ENCODE measurements at regions not wholly inside any gene's neighbourhood (a gene's known extent, or its start where the extent isn't known, plus 50 kb on each side); places are given as distances from the start of the nearest gene placed in this dataset.

DNA sequence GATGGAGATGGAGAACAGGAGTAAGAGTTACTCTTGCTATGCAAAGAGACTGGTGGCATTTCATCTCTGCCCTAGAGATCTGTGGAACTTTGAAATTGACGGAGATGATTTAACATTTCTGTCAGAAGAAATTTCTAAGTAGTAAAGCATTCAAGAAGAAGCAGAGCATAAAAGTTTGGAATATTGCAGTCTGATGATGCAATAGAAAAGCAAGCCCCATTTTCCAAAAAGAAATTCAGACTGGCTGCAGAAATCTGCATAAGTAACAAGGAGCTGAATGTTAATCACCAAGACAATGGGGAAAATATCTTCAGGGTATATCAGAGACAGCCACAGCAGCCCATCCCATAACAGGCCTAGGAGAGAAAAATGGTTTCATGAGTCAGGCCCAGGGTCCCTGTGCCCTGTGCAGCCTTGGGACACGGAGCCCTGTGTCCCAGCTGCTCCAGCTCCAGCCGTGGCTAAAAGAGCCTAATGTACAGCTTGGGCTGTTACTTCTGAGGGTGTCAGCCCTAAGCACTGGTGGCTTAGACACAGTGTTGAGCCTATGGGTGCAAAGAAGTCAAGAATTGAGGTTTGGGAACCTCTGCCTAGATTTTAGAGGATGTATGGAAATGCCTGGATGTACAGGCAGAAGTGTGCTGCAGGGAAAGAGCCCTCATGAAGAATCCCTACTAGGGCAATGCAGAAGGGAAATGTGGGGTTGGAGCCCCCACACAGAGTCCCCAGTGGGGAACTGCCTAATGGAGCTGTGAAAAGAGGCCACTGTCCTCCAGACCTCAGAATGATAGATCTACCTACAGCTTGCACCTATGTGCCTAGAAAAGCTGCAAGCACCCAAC is 616.6 kb downstream of the SLC16A7 start:
- TF ChIP-seq EZH2 (IDR thresholded peaks at IDR 0.05; ENCODE audit: low read depth, low read length, severe bottlenecking) (no peak), CREB1 (IDR thresholded peaks at IDR 0.05) (no peak), POLR2A (IDR thresholded peaks at IDR 0.05; ENCODE audit: control extremely low read depth in 1 of 2, low read depth in 2 of 2, low read length in 2 of 2) (no peak), EGR1 (IDR thresholded peaks at IDR 0.05; ENCODE audit: borderline replicate concordance, low read depth, low read length) (no peak), RXRA (IDR thresholded peaks at IDR 0.05; ENCODE audit: insufficient read depth, low read depth, low read length) (no peak), SIRT6 (IDR thresholded peaks at IDR 0.05; ENCODE audit: low read length) (no peak)
- TF ChIP-seq, protein P1, sequence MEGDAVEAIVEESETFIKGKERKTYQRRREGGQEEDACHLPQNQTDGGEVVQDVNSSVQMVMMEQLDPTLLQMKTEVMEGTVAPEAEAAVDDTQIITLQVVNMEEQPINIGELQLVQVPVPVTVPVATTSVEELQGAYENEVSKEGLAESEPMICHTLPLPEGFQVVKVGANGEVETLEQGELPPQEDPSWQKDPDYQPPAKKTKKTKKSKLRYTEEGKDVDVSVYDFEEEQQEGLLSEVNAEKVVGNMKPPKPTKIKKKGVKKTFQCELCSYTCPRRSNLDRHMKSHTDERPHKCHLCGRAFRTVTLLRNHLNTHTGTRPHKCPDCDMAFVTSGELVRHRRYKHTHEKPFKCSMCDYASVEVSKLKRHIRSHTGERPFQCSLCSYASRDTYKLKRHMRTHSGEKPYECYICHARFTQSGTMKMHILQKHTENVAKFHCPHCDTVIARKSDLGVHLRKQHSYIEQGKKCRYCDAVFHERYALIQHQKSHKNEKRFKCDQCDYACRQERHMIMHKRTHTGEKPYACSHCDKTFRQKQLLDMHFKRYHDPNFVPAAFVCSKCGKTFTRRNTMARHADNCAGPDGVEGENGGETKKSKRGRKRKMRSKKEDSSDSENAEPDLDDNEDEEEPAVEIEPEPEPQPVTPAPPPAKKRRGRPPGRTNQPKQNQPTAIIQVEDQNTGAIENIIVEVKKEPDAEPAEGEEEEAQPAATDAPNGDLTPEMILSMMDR (IDR thresholded peaks at IDR 0.05; ENCODE audit: control extremely low read depth in 1 of 3, insufficient read depth in 1 of 3, low read depth in 1 of 3, low read length in 3 of 3) = no peak
- TF ChIP-seq, protein P2, sequence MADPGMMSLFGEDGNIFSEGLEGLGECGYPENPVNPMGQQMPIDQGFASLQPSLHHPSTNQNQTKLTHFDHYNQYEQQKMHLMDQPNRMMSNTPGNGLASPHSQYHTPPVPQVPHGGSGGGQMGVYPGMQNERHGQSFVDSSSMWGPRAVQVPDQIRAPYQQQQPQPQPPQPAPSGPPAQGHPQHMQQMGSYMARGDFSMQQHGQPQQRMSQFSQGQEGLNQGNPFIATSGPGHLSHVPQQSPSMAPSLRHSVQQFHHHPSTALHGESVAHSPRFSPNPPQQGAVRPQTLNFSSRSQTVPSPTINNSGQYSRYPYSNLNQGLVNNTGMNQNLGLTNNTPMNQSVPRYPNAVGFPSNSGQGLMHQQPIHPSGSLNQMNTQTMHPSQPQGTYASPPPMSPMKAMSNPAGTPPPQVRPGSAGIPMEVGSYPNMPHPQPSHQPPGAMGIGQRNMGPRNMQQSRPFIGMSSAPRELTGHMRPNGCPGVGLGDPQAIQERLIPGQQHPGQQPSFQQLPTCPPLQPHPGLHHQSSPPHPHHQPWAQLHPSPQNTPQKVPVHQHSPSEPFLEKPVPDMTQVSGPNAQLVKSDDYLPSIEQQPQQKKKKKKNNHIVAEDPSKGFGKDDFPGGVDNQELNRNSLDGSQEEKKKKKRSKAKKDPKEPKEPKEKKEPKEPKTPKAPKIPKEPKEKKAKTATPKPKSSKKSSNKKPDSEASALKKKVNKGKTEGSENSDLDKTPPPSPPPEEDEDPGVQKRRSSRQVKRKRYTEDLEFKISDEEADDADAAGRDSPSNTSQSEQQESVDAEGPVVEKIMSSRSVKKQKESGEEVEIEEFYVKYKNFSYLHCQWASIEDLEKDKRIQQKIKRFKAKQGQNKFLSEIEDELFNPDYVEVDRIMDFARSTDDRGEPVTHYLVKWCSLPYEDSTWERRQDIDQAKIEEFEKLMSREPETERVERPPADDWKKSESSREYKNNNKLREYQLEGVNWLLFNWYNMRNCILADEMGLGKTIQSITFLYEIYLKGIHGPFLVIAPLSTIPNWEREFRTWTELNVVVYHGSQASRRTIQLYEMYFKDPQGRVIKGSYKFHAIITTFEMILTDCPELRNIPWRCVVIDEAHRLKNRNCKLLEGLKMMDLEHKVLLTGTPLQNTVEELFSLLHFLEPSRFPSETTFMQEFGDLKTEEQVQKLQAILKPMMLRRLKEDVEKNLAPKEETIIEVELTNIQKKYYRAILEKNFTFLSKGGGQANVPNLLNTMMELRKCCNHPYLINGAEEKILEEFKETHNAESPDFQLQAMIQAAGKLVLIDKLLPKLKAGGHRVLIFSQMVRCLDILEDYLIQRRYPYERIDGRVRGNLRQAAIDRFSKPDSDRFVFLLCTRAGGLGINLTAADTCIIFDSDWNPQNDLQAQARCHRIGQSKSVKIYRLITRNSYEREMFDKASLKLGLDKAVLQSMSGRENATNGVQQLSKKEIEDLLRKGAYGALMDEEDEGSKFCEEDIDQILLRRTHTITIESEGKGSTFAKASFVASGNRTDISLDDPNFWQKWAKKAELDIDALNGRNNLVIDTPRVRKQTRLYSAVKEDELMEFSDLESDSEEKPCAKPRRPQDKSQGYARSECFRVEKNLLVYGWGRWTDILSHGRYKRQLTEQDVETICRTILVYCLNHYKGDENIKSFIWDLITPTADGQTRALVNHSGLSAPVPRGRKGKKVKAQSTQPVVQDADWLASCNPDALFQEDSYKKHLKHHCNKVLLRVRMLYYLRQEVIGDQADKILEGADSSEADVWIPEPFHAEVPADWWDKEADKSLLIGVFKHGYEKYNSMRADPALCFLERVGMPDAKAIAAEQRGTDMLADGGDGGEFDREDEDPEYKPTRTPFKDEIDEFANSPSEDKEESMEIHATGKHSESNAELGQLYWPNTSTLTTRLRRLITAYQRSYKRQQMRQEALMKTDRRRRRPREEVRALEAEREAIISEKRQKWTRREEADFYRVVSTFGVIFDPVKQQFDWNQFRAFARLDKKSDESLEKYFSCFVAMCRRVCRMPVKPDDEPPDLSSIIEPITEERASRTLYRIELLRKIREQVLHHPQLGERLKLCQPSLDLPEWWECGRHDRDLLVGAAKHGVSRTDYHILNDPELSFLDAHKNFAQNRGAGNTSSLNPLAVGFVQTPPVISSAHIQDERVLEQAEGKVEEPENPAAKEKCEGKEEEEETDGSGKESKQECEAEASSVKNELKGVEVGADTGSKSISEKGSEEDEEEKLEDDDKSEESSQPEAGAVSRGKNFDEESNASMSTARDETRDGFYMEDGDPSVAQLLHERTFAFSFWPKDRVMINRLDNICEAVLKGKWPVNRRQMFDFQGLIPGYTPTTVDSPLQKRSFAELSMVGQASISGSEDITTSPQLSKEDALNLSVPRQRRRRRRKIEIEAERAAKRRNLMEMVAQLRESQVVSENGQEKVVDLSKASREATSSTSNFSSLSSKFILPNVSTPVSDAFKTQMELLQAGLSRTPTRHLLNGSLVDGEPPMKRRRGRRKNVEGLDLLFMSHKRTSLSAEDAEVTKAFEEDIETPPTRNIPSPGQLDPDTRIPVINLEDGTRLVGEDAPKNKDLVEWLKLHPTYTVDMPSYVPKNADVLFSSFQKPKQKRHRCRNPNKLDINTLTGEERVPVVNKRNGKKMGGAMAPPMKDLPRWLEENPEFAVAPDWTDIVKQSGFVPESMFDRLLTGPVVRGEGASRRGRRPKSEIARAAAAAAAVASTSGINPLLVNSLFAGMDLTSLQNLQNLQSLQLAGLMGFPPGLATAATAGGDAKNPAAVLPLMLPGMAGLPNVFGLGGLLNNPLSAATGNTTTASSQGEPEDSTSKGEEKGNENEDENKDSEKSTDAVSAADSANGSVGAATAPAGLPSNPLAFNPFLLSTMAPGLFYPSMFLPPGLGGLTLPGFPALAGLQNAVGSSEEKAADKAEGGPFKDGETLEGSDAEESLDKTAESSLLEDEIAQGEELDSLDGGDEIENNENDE (IDR thresholded peaks at IDR 0.05; ENCODE audit: insufficient replicate concordance, low read length) = no peak
